Body of pancreas (tissue), 4 donors: ENCODE measurements at regions not wholly inside any gene's neighbourhood (a gene's known extent, or its start where the extent isn't known, plus 50 kb on each side); places are given as distances from the start of the nearest gene placed in this dataset.

Experiments
- ATAC-seq: fragments of 150-250 bp; one replicate; pipeline ENCODE4 v1.9.1; 2016
- DNase-seq, 4 donors: peaks; one replicate each; pipeline ENCODE4 v3.0.0-alpha.2; 2019
- H3K27ac ChIP-seq, 4 donors: fragments of 200-600 bp; sonication (generic); 1 replicate in 3 of 4; 2 replicates in 1 of 4; pipeline versions ENCODE4 v1.5.1 to v1.6.1; 2016 to 2019; ENCODE audit warnings: mild to moderate bottlenecking in 1 of 4, mixed read lengths in 1 of 4, moderate library complexity in 1 of 4
- H3K27me3 ChIP-seq, 2 donors: fragments of 200-600 bp; sonication (generic); one replicate each; pipeline ENCODE4 v1.6.0; 2016; ENCODE audit warnings: mild to moderate bottlenecking in 1 of 2
- H3K36me3 ChIP-seq, 2 donors: fragments of 200-600 bp; sonication (generic); replicated peaks in 1 of 2; 2 replicates each; pipeline ENCODE4 v1.5.1; 2016; ENCODE audit warnings: low read depth in 2 of 2; ENCODE audit not compliant: insufficient read depth in 1 of 2
- H3K4me1 ChIP-seq: fragments of 200-600 bp; sonication (generic); one replicate; pipeline ENCODE4 v1.6.0; 2016
- H3K4me3 ChIP-seq, 2 donors: fragments of 200-600 bp; sonication (generic); 1 replicate in 1 of 2; 2 replicates in 1 of 2; pipeline ENCODE4 v1.5.1; 2016 to 2019
- H3K9me3 ChIP-seq, 3 donors: fragments of 200-600 bp; sonication (generic); 1 replicate in 2 of 3; 2 replicates in 1 of 3; pipeline ENCODE4 v1.5.1; 2016
- CTCF ChIP-seq, 7 experiments: fragments of 450-650 bp in 4 of 7; fragments of 200-600 bp in 3 of 7; sonication (generic) in 3 of 7; IDR thresholded peaks; one replicate each; pipeline ENCODE4 v1.5.1; 2016 to 2019; ENCODE audit warnings: antibody characterized with exemption in 7 of 7
- POLR2A ChIP-seq, 3 donors: fragments of 450-650 bp; IDR thresholded peaks; one replicate each; pipeline ENCODE4 v1.6.1; 2016; ENCODE audit warnings: antibody characterized with exemption in 3 of 3, mild to moderate bottlenecking in 2 of 3
- WGBS, 2 donors: methylation state at CpG; one replicate each; pipeline ENCODE4 v1.1.5; 2017; 5-methylcytosine and 5-hydroxymethylcytosine counted together
- intact Hi-C: fragments of 100-400 bp; cut with DNase I; formaldehyde crosslinking; loops from one replicate; pipeline ENCODE4 v1.15.1; 2023

- H3K36me3 ChIP-seq = no peaks in the 10 kb centered on the region
- H3K4me3 ChIP-seq = no peak overlapping the region
- no peak overlapping the region for H3K27ac ChIP-seq
- ATAC-seq = no peak
- no peaks in the 10 kb centered on the region for H3K9me3 ChIP-seq
- no peak for DNase-seq
- TF ChIP-seq POLR2A (IDR thresholded peaks at IDR 0.05) (no peak), CTCF (IDR thresholded peaks at IDR 0.05) (no peak)
- H3K27me3 ChIP-seq = no peaks in the 10 kb centered on the region
- H3K4me1 ChIP-seq = peaks cover 20% of the 10 kb centered on the region
- 73 to 94% methylated on average over 4 to 5 of the region's 5 CpGs for WGBS, 2 donors
- intact Hi-C loops = no loop called here
Measured at GRCh38 chr1:228901936-228902681, 166.8 kb downstream of the RHOU start.

GRCh38 chr1:228902781-228903433 lies 167.6 kb downstream of the RHOU start:
- ATAC-seq = peak; percentile 98
- H3K4me3 ChIP-seq = no peak overlapping the region
- H3K27me3 ChIP-seq = no peaks in the 10 kb centered on the region
- 29 to 37% methylated on average over 13 of the region's 13 CpGs for WGBS, 2 donors
- no peaks in the 10 kb centered on the region for H3K36me3 ChIP-seq
- DNase-seq = peak; percentile 88 to 97 (median 92)
- H3K27ac ChIP-seq = peak overlapping the region; percentile 26 to 72 (median 46)
- peaks cover 20% of the 10 kb centered on the region for H3K4me1 ChIP-seq
- intact Hi-C loops = no loop called here
- no peaks in the 10 kb centered on the region for H3K9me3 ChIP-seq
- TF ChIP-seq POLR2A (IDR thresholded peaks at IDR 0.05) = no peak
- peak in 1 of 7 experiments; percentile 2 for TF ChIP-seq CTCF (IDR thresholded peaks at IDR 0.05)

- no peak for DNase-seq
- 78 to 79% methylated on average over 7 to 9 of the region's 9 CpGs for WGBS, 2 donors
- Histone ChIP-seq H3K9me3 (no peaks in the 10 kb centered on the region), H3K27ac (peak overlapping the region; percentile 7 to 72 (median 38)), H3K4me3 (no peak overlapping the region), H3K27me3 (no peaks in the 10 kb centered on the region), H3K36me3 (no peaks in the 10 kb centered on the region), H3K4me1 (peaks cover 20% of the 10 kb centered on the region)
- TF ChIP-seq CTCF (IDR thresholded peaks at IDR 0.05) = no peak
- TF ChIP-seq POLR2A (IDR thresholded peaks at IDR 0.05) = no peak
- no peak for ATAC-seq
- intact Hi-C loops = no loop called here
Measured at GRCh38 chr1:228903434-228904071, 168.3 kb downstream of the RHOU start.

GRCh38 chr1:228904222-228904621 lies 168.9 kb downstream of the RHOU start:
- Histone ChIP-seq H3K4me3 (no peak overlapping the region), H3K27me3 (no peaks in the 10 kb centered on the region), H3K9me3 (no peaks in the 10 kb centered on the region), H3K27ac (no peak overlapping the region), H3K4me1 (peaks cover 20% of the 10 kb centered on the region), H3K36me3 (no peaks in the 10 kb centered on the region)
- DNase-seq (no peak), ATAC-seq (no peak)
- TF ChIP-seq POLR2A (IDR thresholded peaks at IDR 0.05) = no peak
- intact Hi-C loops = no loop called here
- WGBS, 2 donors = 91 to 95% methylated on average over 4 of the region's 4 CpGs

- Histone ChIP-seq H3K4me3 (no peak overlapping the region), H3K27me3 (no peaks in the 10 kb centered on the region), H3K36me3 (no peaks in the 10 kb centered on the region), H3K9me3 (no peaks in the 10 kb centered on the region), H3K27ac (no peak overlapping the region), H3K4me1 (peaks cover 20% of the 10 kb centered on the region)
- ATAC-seq = no peak
- no peak for TF ChIP-seq CTCF (IDR thresholded peaks at IDR 0.05)
- TF ChIP-seq POLR2A (IDR thresholded peaks at IDR 0.05) = no peak
- no peak for DNase-seq
- WGBS, 2 donors = 95% methylated on average over 2 of the region's 2 CpGs
- intact Hi-C loops = no loop called here
Measured at GRCh38 chr1:228905701-228906101, 170.4 kb downstream of the RHOU start.
